Mesenchymal stem cell (in vitro differentiated cells and primary cell): ENCODE measurements at regions not wholly inside any gene's neighbourhood (a gene's known extent, or its start where the extent isn't known, plus 50 kb on each side); places are given as distances from the start of the nearest gene placed in this dataset.

Source experiments
- DNase-seq: peaks from one replicate; pipeline ENCODE4 v3.0.0-alpha.2; 2013
- H2AFZ ChIP-seq: one replicate; pipeline ENCODE4 v1.6.1; 2013; ENCODE audit warnings: low read depth, mild to moderate bottlenecking, control low read depth, inconsistent platforms, low read length, moderate library complexity
- H2AK5ac ChIP-seq: 2 replicates; pipeline ENCODE4 v1.6.1; 2013; ENCODE audit warnings: low read length, moderate library complexity, mild to moderate bottlenecking, inconsistent platforms; ENCODE audit not compliant: severe bottlenecking
- H2BK120ac ChIP-seq: one replicate; pipeline ENCODE4 v1.6.1; 2013; ENCODE audit warnings: low read depth, mild to moderate bottlenecking, inconsistent platforms, low read length, moderate library complexity
- H2BK12ac ChIP-seq, 2 experiments: one replicate each; pipeline ENCODE4 v1.6.1; 2013; ENCODE audit warnings: inconsistent platforms in 2 of 2, low read length in 2 of 2, mild to moderate bottlenecking in 2 of 2, moderate library complexity in 2 of 2, control low read depth in 1 of 2
- H2BK15ac ChIP-seq: one replicate; pipeline ENCODE4 v1.6.1; 2013; ENCODE audit warnings: mild to moderate bottlenecking, low read depth, inconsistent platforms; ENCODE audit not compliant: poor library complexity, severe bottlenecking
- H2BK5ac ChIP-seq: 2 replicates; pipeline ENCODE4 v1.6.1; 2013; ENCODE audit warnings: low read depth, mild to moderate bottlenecking, low read length, control low read depth, inconsistent platforms; ENCODE audit not compliant: poor library complexity, severe bottlenecking
- H3K14ac ChIP-seq, 2 experiments: one replicate each; pipeline ENCODE4 v1.6.1; 2013; ENCODE audit warnings: inconsistent platforms in 2 of 2, low read length in 2 of 2, control low read depth in 1 of 2, mild to moderate bottlenecking in 1 of 2, moderate library complexity in 1 of 2
- H3K18ac ChIP-seq, 2 experiments: one replicate each; pipeline ENCODE4 v1.6.1; 2013; ENCODE audit warnings: inconsistent platforms in 2 of 2, low read length in 2 of 2, control low read depth in 1 of 2, low read depth in 1 of 2, mild to moderate bottlenecking in 1 of 2
- H3K23ac ChIP-seq, 2 experiments: one replicate each; pipeline ENCODE4 v1.6.1; 2013; ENCODE audit warnings: inconsistent platforms in 2 of 2, low read length in 2 of 2, mild to moderate bottlenecking in 2 of 2, moderate library complexity in 2 of 2, control low read depth in 1 of 2
- H3K27ac ChIP-seq: 2 replicates; pipeline ENCODE4 v1.5.1; 2013; ENCODE audit warnings: mild to moderate bottlenecking, moderate library complexity, low read length, control low read depth, inconsistent platforms; ENCODE audit not compliant: poor library complexity, severe bottlenecking
- H3K27me3 ChIP-seq, 2 experiments: 2 replicates each; pipeline versions ENCODE4 v1.6.1 to v1.7.0; 2013; ENCODE audit warnings: low read length in 2 of 2, mild to moderate bottlenecking in 2 of 2, moderate library complexity in 2 of 2, control low read depth in 1 of 2, inconsistent platforms in 1 of 2; ENCODE audit not compliant: control insufficient read depth in 1 of 2, insufficient read depth in 1 of 2
- H3K36me3 ChIP-seq, 2 experiments: 2 replicates each; pipeline versions ENCODE4 v1.6.1 to v1.7.0; 2013; ENCODE audit warnings: low read length in 2 of 2, control low read depth in 1 of 2, inconsistent platforms in 1 of 2, low read depth in 1 of 2, mild to moderate bottlenecking in 1 of 2; ENCODE audit not compliant: insufficient read depth in 2 of 2, control insufficient read depth in 1 of 2
- H3K4ac ChIP-seq, 2 experiments: one replicate each; pipeline ENCODE4 v1.6.1; 2013; ENCODE audit warnings: inconsistent platforms in 2 of 2, low read length in 2 of 2, mild to moderate bottlenecking in 2 of 2, moderate library complexity in 2 of 2, control low read depth in 1 of 2, low read depth in 1 of 2
- H3K4me1 ChIP-seq: 2 replicates; pipeline ENCODE4 v1.6.1; 2013; ENCODE audit warnings: low read depth, low read length, control low read depth; ENCODE audit not compliant: control insufficient read depth, insufficient read depth
- H3K4me2 ChIP-seq: 2 replicates; pipeline ENCODE4 v1.6.1; 2013; ENCODE audit warnings: low read length, mild to moderate bottlenecking, inconsistent platforms; ENCODE audit not compliant: poor library complexity, severe bottlenecking
- H3K4me3 ChIP-seq, 2 experiments: 2 replicates each; pipeline versions ENCODE4 v1.5.1 to v1.7.0; 2013; ENCODE audit warnings: low read length in 2 of 2, mild to moderate bottlenecking in 2 of 2, control low read depth in 1 of 2, low read depth in 1 of 2; ENCODE audit not compliant: insufficient read depth in 1 of 2
- H3K79me1 ChIP-seq: replicated peaks from 2 replicates; pipeline ENCODE4 v1.6.1; 2013; ENCODE audit warnings: mild to moderate bottlenecking, control low read depth, low read length, inconsistent platforms; ENCODE audit not compliant: poor library complexity, severe bottlenecking
- H3K9ac ChIP-seq: 2 replicates; pipeline ENCODE4 v1.7.0; 2013; ENCODE audit warnings: mild to moderate bottlenecking, low read length, moderate library complexity
- H3K9me3 ChIP-seq: 2 replicates; pipeline ENCODE4 v1.7.0; 2013; ENCODE audit warnings: mild to moderate bottlenecking, low read length; ENCODE audit not compliant: control insufficient read depth
- H4K8ac ChIP-seq: one replicate; pipeline ENCODE4 v1.6.1; 2013; ENCODE audit warnings: inconsistent platforms, mild to moderate bottlenecking, low read length, moderate library complexity
- H4K91ac ChIP-seq: one replicate; pipeline ENCODE4 v1.6.1; 2013; ENCODE audit warnings: mild to moderate bottlenecking, low read length, inconsistent platforms
- WGBS: methylation state at CpG from one replicate; pipeline ENCODE4 v1.1.7; 2013; ENCODE audit warnings: mixed read lengths; 5-methylcytosine and 5-hydroxymethylcytosine counted together

- DNase-seq: no peak
Measured at GRCh38 chr11:26243426-26243825, 88.5 kb upstream of the ANO3 start.

GRCh38 chr11:26244207-26244606 lies 87.7 kb upstream of the ANO3 start:
- whole genome bisulfite sequencing: no CpG with 5 or more reads among the region's 2 CpGs
- Histone ChIP-seq H3K27ac (no peak overlapping the region), H4K8ac (no peak overlapping the region), H3K14ac (no peak overlapping the region), H2AFZ (no peak overlapping the region), H3K27me3 (no peaks in the 10 kb centered on the region), H3K23ac (no peak overlapping the region), H3K9ac (peak overlapping the region; percentile 89), H2BK5ac (no peak overlapping the region), H3K4me1 (no peaks in the 10 kb centered on the region), H3K4me3 (peak overlapping the region in 1 of 2 experiments; percentile 32), H3K4ac (no peak overlapping the region), H3K4me2 (no peak overlapping the region), H3K18ac (no peak overlapping the region), H2BK12ac (no peak overlapping the region), H2AK5ac (no peak overlapping the region), H2BK120ac (no peak overlapping the region), H3K36me3 (no peaks in the 10 kb centered on the region), H3K79me1 (no peaks in the 10 kb centered on the region), H4K91ac (no peak overlapping the region), H2BK15ac (no peak overlapping the region), H3K9me3 (no peaks in the 10 kb centered on the region)
- DNase-seq: no peak

More at GRCh38 chr11:26243426-26243825, 88.5 kb upstream of the ANO3 start:
- H3K23ac ChIP-seq: no peak overlapping the region
- H2BK5ac ChIP-seq: no peak overlapping the region
- H3K4ac ChIP-seq: no peak overlapping the region
- no peaks in the 10 kb centered on the region for H3K4me1 ChIP-seq
- H3K14ac ChIP-seq: no peak overlapping the region
- H3K4me3 ChIP-seq: no peak overlapping the region
- H3K9ac ChIP-seq: peak overlapping the region; percentile 89
- H3K36me3 ChIP-seq: no peaks in the 10 kb centered on the region
- no peaks in the 10 kb centered on the region for H3K79me1 ChIP-seq
- no peak overlapping the region for H4K8ac ChIP-seq
- no peak overlapping the region for H2AFZ ChIP-seq
- no peaks in the 10 kb centered on the region for H3K27me3 ChIP-seq
- no peak overlapping the region for H3K4me2 ChIP-seq
- H4K91ac ChIP-seq: no peak overlapping the region
- H2BK15ac ChIP-seq: no peak overlapping the region
- H2BK120ac ChIP-seq: no peak overlapping the region
- no peaks in the 10 kb centered on the region for H3K9me3 ChIP-seq
- H3K27ac ChIP-seq: no peak overlapping the region
- no peak overlapping the region for H2BK12ac ChIP-seq
- H3K18ac ChIP-seq: no peak overlapping the region
- H2AK5ac ChIP-seq: no peak overlapping the region

GRCh38 chr11:26245046-26245445 lies 86.9 kb upstream of the ANO3 start:
- Histone ChIP-seq H4K8ac (no peak overlapping the region), H3K27me3 (no peaks in the 10 kb centered on the region), H3K4me3 (no peak overlapping the region), H2BK5ac (no peak overlapping the region), H3K4me1 (no peaks in the 10 kb centered on the region), H3K4me2 (no peak overlapping the region), H3K4ac (no peak overlapping the region), H2AK5ac (no peak overlapping the region), H2BK12ac (no peak overlapping the region), H3K27ac (no peak overlapping the region), H3K18ac (no peak overlapping the region), H3K9me3 (no peaks in the 10 kb centered on the region), H3K79me1 (no peaks in the 10 kb centered on the region), H3K23ac (no peak overlapping the region), H3K36me3 (no peaks in the 10 kb centered on the region), H2BK120ac (no peak overlapping the region), H3K14ac (no peak overlapping the region), H2AFZ (no peak overlapping the region), H3K9ac (peak overlapping the region; percentile 89), H2BK15ac (no peak overlapping the region), H4K91ac (no peak overlapping the region)
- WGBS: no CpG with 5 or more reads among the region's 1 CpG
- no peak for DNase-seq

- Histone ChIP-seq H3K9me3 (no peaks in the 10 kb centered on the region), H2BK5ac (no peak overlapping the region), H3K14ac (no peak overlapping the region), H3K27ac (no peak overlapping the region), H3K4me3 (no peak overlapping the region), H3K4me1 (no peaks in the 10 kb centered on the region), H2AFZ (no peak overlapping the region), H4K8ac (no peak overlapping the region), H3K23ac (no peak overlapping the region), H3K18ac (no peak overlapping the region), H3K9ac (peak overlapping the region; percentile 70), H2BK15ac (no peak overlapping the region), H2BK120ac (no peak overlapping the region), H2BK12ac (no peak overlapping the region), H3K27me3 (no peaks in the 10 kb centered on the region), H3K4ac (no peak overlapping the region), H3K36me3 (no peaks in the 10 kb centered on the region), H3K4me2 (no peak overlapping the region), H2AK5ac (no peak overlapping the region), H4K91ac (no peak overlapping the region), H3K79me1 (no peaks in the 10 kb centered on the region)
- DNase-seq: no peak
Measured at GRCh38 chr11:26247340-26247739, 84.6 kb upstream of the ANO3 start.
